ENCODE measurements at regions not wholly inside any gene's neighbourhood (a gene's known extent, or its start where the extent isn't known, plus 50 kb on each side); places are given as distances from the start of the nearest gene placed in this dataset.

DNA sequence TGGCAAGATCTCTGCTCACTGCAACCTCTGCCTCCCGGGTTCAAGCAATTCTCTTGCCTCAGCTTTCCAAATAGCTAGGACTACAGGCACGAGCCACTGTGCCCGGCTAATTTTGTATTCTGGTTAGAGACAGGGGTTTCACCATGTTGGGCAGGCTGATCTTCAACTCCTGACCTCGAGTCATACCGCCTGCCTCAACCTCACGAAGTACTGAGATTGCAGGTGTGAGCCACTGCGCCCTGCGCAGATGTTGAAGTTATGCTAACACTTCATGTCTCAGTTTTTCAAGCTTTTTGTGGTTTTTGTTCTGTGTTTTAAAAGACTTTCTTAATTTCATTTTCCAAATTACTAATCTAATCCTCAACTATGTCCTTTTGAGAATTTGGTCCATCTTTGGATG is 154.4 kb upstream of the TLL1 start:
- H3K4me1 Mint-ChIP-seq, result peaks cover 15 to 16% of the 10 kb centered on the region in 2 experiments
- Histone ChIP-seq H4K8ac (replicated peaks; ENCODE audit: insufficient read length, low read depth, low read length) (no peak overlapping the region), H3K23me2 (ENCODE audit: insufficient read length, low read depth, low read length, poor library complexity, severe bottlenecking) (no peaks in the 10 kb centered on the region), H3K9ac (ENCODE audit: extremely low read depth, insufficient read length, low read length) (no peak overlapping the region), H3K79me2 (ENCODE audit: insufficient read depth, low read length) (no peaks in the 10 kb centered on the region), H2BK15ac (ENCODE audit: low read depth, low read length) (no peak overlapping the region), H3T11ph (ENCODE audit: low read length) (no peak overlapping the region), H3K79me1 (ENCODE audit: insufficient read depth, low read depth, low read length, poor library complexity, severe bottlenecking) (no peaks in the 10 kb centered on the region), H3K27ac (ENCODE audit: insufficient read length, low read depth, low read length) (no peak overlapping the region), H3K4me1 (ENCODE audit: insufficient read depth, low read length) (no peaks in the 10 kb centered on the region; the same call in 1 of the 2 replicates), H3K23ac (ENCODE audit: insufficient read length, low read depth, low read length) (no peak overlapping the region), H4K20me1 (ENCODE audit: control insufficient read depth, insufficient read depth, insufficient read length) (no peaks in the 10 kb centered on the region), H2BK12ac (ENCODE audit: insufficient read length, low read depth, low read length) (no peak overlapping the region), H2BK5ac (ENCODE audit: insufficient read length, low read length) (no peak overlapping the region), H3K18ac (ENCODE audit: insufficient read length, low read depth, low read length) (no peak overlapping the region), H3K4me2 (ENCODE audit: insufficient read depth, insufficient read length, low read length) (no peak overlapping the region), H3K4ac (ENCODE audit: low read depth, low read length) (no peak overlapping the region), H2BK20ac (ENCODE audit: low read depth, low read length, poor library complexity, severe bottlenecking) (no peak overlapping the region), H2AFZ (ENCODE audit: low read length) (no peak overlapping the region), H2AK5ac (ENCODE audit: insufficient read length, low read length) (no peak overlapping the region), H3K9me3 (ENCODE audit: control insufficient read depth, low read depth, low read length) (no peaks in the 10 kb centered on the region), H4K5ac (ENCODE audit: insufficient read length, low read depth, low read length) (no peak overlapping the region), H3K14ac (ENCODE audit: insufficient read depth, low read length) (no peak overlapping the region), H3K56ac (ENCODE audit: insufficient read length, low read depth, low read length) (no peak overlapping the region), H2BK120ac (ENCODE audit: low read depth, low read length, poor library complexity, severe bottlenecking) (no peak overlapping the region), H3K27me3 (ENCODE audit: insufficient read depth, low read length) (no peaks in the 10 kb centered on the region), H4K91ac (ENCODE audit: insufficient read length, low read depth, low read length) (no peak overlapping the region)
- H3K36me3 Mint-ChIP-seq (ENCODE audit: insufficient read depth in 1 of 3, low read depth in 3 of 3), result no peaks in the 10 kb centered on the region; a peak in 1 of 7 replicates
- no peaks in the 10 kb centered on the region for H3K27me3 Mint-ChIP-seq (ENCODE audit: low read depth)
- H3K9me3 Mint-ChIP-seq, result peaks cover 0 to 3% of the 10 kb centered on the region in 2 experiments; a peak in 3 of 5 replicates
- TF ChIP-seq, protein P1, sequence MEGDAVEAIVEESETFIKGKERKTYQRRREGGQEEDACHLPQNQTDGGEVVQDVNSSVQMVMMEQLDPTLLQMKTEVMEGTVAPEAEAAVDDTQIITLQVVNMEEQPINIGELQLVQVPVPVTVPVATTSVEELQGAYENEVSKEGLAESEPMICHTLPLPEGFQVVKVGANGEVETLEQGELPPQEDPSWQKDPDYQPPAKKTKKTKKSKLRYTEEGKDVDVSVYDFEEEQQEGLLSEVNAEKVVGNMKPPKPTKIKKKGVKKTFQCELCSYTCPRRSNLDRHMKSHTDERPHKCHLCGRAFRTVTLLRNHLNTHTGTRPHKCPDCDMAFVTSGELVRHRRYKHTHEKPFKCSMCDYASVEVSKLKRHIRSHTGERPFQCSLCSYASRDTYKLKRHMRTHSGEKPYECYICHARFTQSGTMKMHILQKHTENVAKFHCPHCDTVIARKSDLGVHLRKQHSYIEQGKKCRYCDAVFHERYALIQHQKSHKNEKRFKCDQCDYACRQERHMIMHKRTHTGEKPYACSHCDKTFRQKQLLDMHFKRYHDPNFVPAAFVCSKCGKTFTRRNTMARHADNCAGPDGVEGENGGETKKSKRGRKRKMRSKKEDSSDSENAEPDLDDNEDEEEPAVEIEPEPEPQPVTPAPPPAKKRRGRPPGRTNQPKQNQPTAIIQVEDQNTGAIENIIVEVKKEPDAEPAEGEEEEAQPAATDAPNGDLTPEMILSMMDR (conservative IDR thresholded peaks at IDR 0.05), result no peak
- no peak overlapping the region for H3K4me3 Mint-ChIP-seq
- DNase-seq, result no peak
- no CpG with 5 or more reads among the region's 8 CpGs for WGBS (ENCODE audit: extremely low coverage, insufficient read length, low lambda C conversion rate)
- no peak overlapping the region for H3K27ac Mint-ChIP-seq

Measured in H9 (cell line).